ENCODE measurements at regions not wholly inside any gene's neighbourhood (a gene's known extent, or its start where the extent isn't known, plus 50 kb on each side); places are given as distances from the start of the nearest gene placed in this dataset.
"Not testable (repeated sequence)": the region's sequence is repeated elsewhere in the genome, so short reads cannot be mapped to it uniquely, and the experiment has no call there.

GRCh38 chr20:12535770-12536169 lies 473.0 kb upstream of the SPTLC3 start:
- Histone ChIP-seq H3K27me3 (replicated peaks in 2 of 5; ENCODE audit: control insufficient read depth in 4 of 5, insufficient read depth in 5 of 5, low read length in 4 of 5) (no peaks in the 10 kb centered on the region), H3K27ac (ENCODE audit: insufficient read depth in 1 of 2, low read depth in 1 of 2, low read length in 2 of 2, poor library complexity in 1 of 2, severe bottlenecking in 2 of 2) (no peak overlapping the region), H3K36me3 (ENCODE audit: control insufficient read depth in 4 of 4, insufficient read depth in 4 of 4, low read length in 3 of 4) (no peaks in the 10 kb centered on the region), H3K4me1 (ENCODE audit: control extremely low read depth in 1 of 4, control insufficient read depth in 4 of 4, insufficient read depth in 4 of 4, low read length in 3 of 4) (no peaks in the 10 kb centered on the region), H3K4me3 (ENCODE audit: control insufficient read depth in 1 of 7, extremely low read depth in 1 of 7, insufficient read depth in 4 of 7, low read depth in 2 of 7, low read length in 6 of 7) (no peak overlapping the region), H3K9me3 (ENCODE audit: control extremely low read depth in 1 of 5, control insufficient read depth in 4 of 5, insufficient read depth in 2 of 5, low read depth in 1 of 5, low read length in 4 of 5) (peaks cover 0 to 1% (median 0%) of the 10 kb centered on the region in 5 experiments)
- WGBS (ENCODE audit: insufficient coverage), result 83% methylated on average over 1 of the region's 2 CpGs
- POLR2A ChIA-PET, result no interaction called here
- DNase-seq, result no peak
- CTCF ChIA-PET, result no interaction called here

DNA sequence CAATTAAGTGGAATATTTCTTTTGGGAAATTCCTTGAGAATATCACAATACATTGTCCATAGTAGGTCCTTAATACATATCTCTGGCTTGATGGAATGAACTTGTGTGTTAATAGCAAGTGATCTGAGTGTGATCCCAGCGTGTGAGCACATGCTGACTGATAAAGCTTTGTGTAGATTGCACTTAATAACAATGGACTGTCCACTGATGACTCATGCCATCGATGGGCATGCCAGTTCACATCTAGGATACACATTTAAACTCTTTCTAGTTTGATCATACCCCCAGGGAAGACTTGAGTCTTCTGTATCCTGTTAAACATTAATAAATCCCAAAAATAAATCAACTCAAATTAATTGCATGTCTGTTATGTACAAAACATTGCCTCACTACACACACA lies 454.3 kb upstream of the SPTLC3 start:
- Histone ChIP-seq H3K9me3 (ENCODE audit: control extremely low read depth in 1 of 5, control insufficient read depth in 4 of 5, insufficient read depth in 2 of 5, low read depth in 1 of 5, low read length in 4 of 5) (no peaks in the 10 kb centered on the region), H3K27ac (ENCODE audit: insufficient read depth in 1 of 2, low read depth in 1 of 2, low read length in 2 of 2, poor library complexity in 1 of 2, severe bottlenecking in 2 of 2) (no peak overlapping the region), H3K4me3 (ENCODE audit: control insufficient read depth in 1 of 7, extremely low read depth in 1 of 7, insufficient read depth in 4 of 7, low read depth in 2 of 7, low read length in 6 of 7) (no peak overlapping the region), H3K36me3 (ENCODE audit: control insufficient read depth in 4 of 4, insufficient read depth in 4 of 4, low read length in 3 of 4) (no peaks in the 10 kb centered on the region), H3K27me3 (replicated peaks in 2 of 5; ENCODE audit: control insufficient read depth in 4 of 5, insufficient read depth in 5 of 5, low read length in 4 of 5) (no peaks in the 10 kb centered on the region), H3K4me1 (ENCODE audit: control extremely low read depth in 1 of 4, control insufficient read depth in 4 of 4, insufficient read depth in 4 of 4, low read length in 3 of 4) (no peaks in the 10 kb centered on the region)
- CTCF ChIA-PET, result no interaction called here
- WGBS (ENCODE audit: insufficient coverage), result 80% methylated on average over 1 of the region's 2 CpGs
- no peak for DNase-seq
- POLR2A ChIA-PET, result no interaction called here

GRCh38 chr20:12555369-12555768 lies 453.4 kb upstream of the SPTLC3 start:
- no peaks in the 10 kb centered on the region for H3K27me3 ChIP-seq (replicated peaks in 2 of 5; ENCODE audit: control insufficient read depth in 4 of 5, insufficient read depth in 5 of 5, low read length in 4 of 5)
- H3K9me3 ChIP-seq (ENCODE audit: control extremely low read depth in 1 of 5, control insufficient read depth in 4 of 5, insufficient read depth in 2 of 5, low read depth in 1 of 5, low read length in 4 of 5), result no peaks in the 10 kb centered on the region
- CTCF ChIA-PET, result no interaction called here
- DNase-seq, result no peak
- no peaks in the 10 kb centered on the region for H3K36me3 ChIP-seq (ENCODE audit: control insufficient read depth in 4 of 4, insufficient read depth in 4 of 4, low read length in 3 of 4)
- H3K4me3 ChIP-seq (ENCODE audit: control insufficient read depth in 1 of 7, extremely low read depth in 1 of 7, insufficient read depth in 4 of 7, low read depth in 2 of 7, low read length in 6 of 7), result no peak overlapping the region
- H3K4me1 ChIP-seq (ENCODE audit: control extremely low read depth in 1 of 4, control insufficient read depth in 4 of 4, insufficient read depth in 4 of 4, low read length in 3 of 4), result no peaks in the 10 kb centered on the region
- H3K27ac ChIP-seq (ENCODE audit: insufficient read depth in 1 of 2, low read depth in 1 of 2, low read length in 2 of 2, poor library complexity in 1 of 2, severe bottlenecking in 2 of 2), result no peak overlapping the region
- POLR2A ChIA-PET, result no interaction called here
- no CpG with 5 or more reads among the region's 1 CpG for WGBS (ENCODE audit: insufficient coverage)

- H3K4me1 ChIP-seq (ENCODE audit: control extremely low read depth in 1 of 4, control insufficient read depth in 4 of 4, insufficient read depth in 4 of 4, low read length in 3 of 4); CTCF ChIA-PET; H3K4me3 ChIP-seq (ENCODE audit: control insufficient read depth in 1 of 7, extremely low read depth in 1 of 7, insufficient read depth in 4 of 7, low read depth in 2 of 7, low read length in 6 of 7); POLR2A ChIA-PET; H3K27me3 ChIP-seq (replicated peaks in 2 of 5; ENCODE audit: control insufficient read depth in 4 of 5, insufficient read depth in 5 of 5, low read length in 4 of 5); DNase-seq; H3K27ac ChIP-seq (ENCODE audit: insufficient read depth in 1 of 2, low read depth in 1 of 2, low read length in 2 of 2, poor library complexity in 1 of 2, severe bottlenecking in 2 of 2); H3K9me3 ChIP-seq (ENCODE audit: control extremely low read depth in 1 of 5, control insufficient read depth in 4 of 5, insufficient read depth in 2 of 5, low read depth in 1 of 5, low read length in 4 of 5); H3K36me3 ChIP-seq (ENCODE audit: control insufficient read depth in 4 of 4, insufficient read depth in 4 of 4, low read length in 3 of 4): not testable (repeated sequence)
- WGBS (ENCODE audit: insufficient coverage), result 95% methylated on average over 8 of the region's 12 CpGs
These were observed 452.9 kb upstream of the SPTLC3 start for GRCh38 chr20:12555849-12556248.

GRCh38 chr20:12557224-12557623 lies 451.5 kb upstream of the SPTLC3 start:
- Histone ChIP-seq H3K4me1 (ENCODE audit: control extremely low read depth in 1 of 4, control insufficient read depth in 4 of 4, insufficient read depth in 4 of 4, low read length in 3 of 4) (no peaks in the 10 kb centered on the region), H3K27me3 (replicated peaks in 2 of 5; ENCODE audit: control insufficient read depth in 4 of 5, insufficient read depth in 5 of 5, low read length in 4 of 5) (no peaks in the 10 kb centered on the region), H3K4me3 (ENCODE audit: control insufficient read depth in 1 of 7, extremely low read depth in 1 of 7, insufficient read depth in 4 of 7, low read depth in 2 of 7, low read length in 6 of 7) (no peak overlapping the region), H3K36me3 (ENCODE audit: control insufficient read depth in 4 of 4, insufficient read depth in 4 of 4, low read length in 3 of 4) (no peaks in the 10 kb centered on the region), H3K9me3 (ENCODE audit: control extremely low read depth in 1 of 5, control insufficient read depth in 4 of 5, insufficient read depth in 2 of 5, low read depth in 1 of 5, low read length in 4 of 5) (no peaks in the 10 kb centered on the region), H3K27ac (ENCODE audit: insufficient read depth in 1 of 2, low read depth in 1 of 2, low read length in 2 of 2, poor library complexity in 1 of 2, severe bottlenecking in 2 of 2) (no peak overlapping the region)
- no peak for DNase-seq
- POLR2A ChIA-PET, result no interaction called here
- CTCF ChIA-PET, result no interaction called here

- no peak for DNase-seq
- ChIA-PET POLR2A (no interaction called here), CTCF (no interaction called here)
- Histone ChIP-seq H3K27ac (ENCODE audit: insufficient read depth in 1 of 2, low read depth in 1 of 2, low read length in 2 of 2, poor library complexity in 1 of 2, severe bottlenecking in 2 of 2) (no peak overlapping the region), H3K4me1 (ENCODE audit: control extremely low read depth in 1 of 4, control insufficient read depth in 4 of 4, insufficient read depth in 4 of 4, low read length in 3 of 4) (no peaks in the 10 kb centered on the region), H3K4me3 (ENCODE audit: control insufficient read depth in 1 of 7, extremely low read depth in 1 of 7, insufficient read depth in 4 of 7, low read depth in 2 of 7, low read length in 6 of 7) (no peak overlapping the region), H3K27me3 (replicated peaks in 2 of 5; ENCODE audit: control insufficient read depth in 4 of 5, insufficient read depth in 5 of 5, low read length in 4 of 5) (no peaks in the 10 kb centered on the region), H3K9me3 (ENCODE audit: control extremely low read depth in 1 of 5, control insufficient read depth in 4 of 5, insufficient read depth in 2 of 5, low read depth in 1 of 5, low read length in 4 of 5) (no peaks in the 10 kb centered on the region), H3K36me3 (ENCODE audit: control insufficient read depth in 4 of 4, insufficient read depth in 4 of 4, low read length in 3 of 4) (no peaks in the 10 kb centered on the region)
- WGBS (ENCODE audit: insufficient coverage), result 88% methylated on average over 2 of the region's 4 CpGs
These were observed 443.8 kb upstream of the SPTLC3 start for GRCh38 chr20:12564979-12565378.

GRCh38 chr20:12566596-12566995 lies 442.2 kb upstream of the SPTLC3 start:
- no peaks in the 10 kb centered on the region for H3K9me3 ChIP-seq (ENCODE audit: control extremely low read depth in 1 of 5, control insufficient read depth in 4 of 5, insufficient read depth in 2 of 5, low read depth in 1 of 5, low read length in 4 of 5)
- 100% methylated on average over 2 of the region's 3 CpGs for WGBS (ENCODE audit: insufficient coverage)
- H3K27me3 ChIP-seq (replicated peaks in 2 of 5; ENCODE audit: control insufficient read depth in 4 of 5, insufficient read depth in 5 of 5, low read length in 4 of 5), result no peaks in the 10 kb centered on the region
- H3K27ac ChIP-seq (ENCODE audit: insufficient read depth in 1 of 2, low read depth in 1 of 2, low read length in 2 of 2, poor library complexity in 1 of 2, severe bottlenecking in 2 of 2), result no peak overlapping the region
- no peaks in the 10 kb centered on the region for H3K36me3 ChIP-seq (ENCODE audit: control insufficient read depth in 4 of 4, insufficient read depth in 4 of 4, low read length in 3 of 4)
- CTCF ChIA-PET, result no interaction called here
- POLR2A ChIA-PET, result no interaction called here
- no peaks in the 10 kb centered on the region for H3K4me1 ChIP-seq (ENCODE audit: control extremely low read depth in 1 of 4, control insufficient read depth in 4 of 4, insufficient read depth in 4 of 4, low read length in 3 of 4)
- H3K4me3 ChIP-seq (ENCODE audit: control insufficient read depth in 1 of 7, extremely low read depth in 1 of 7, insufficient read depth in 4 of 7, low read depth in 2 of 7, low read length in 6 of 7), result no peak overlapping the region
- DNase-seq, result no peak

GRCh38 chr20:12570371-12570770 lies 438.4 kb upstream of the SPTLC3 start:
- H3K4me1 ChIP-seq (ENCODE audit: control extremely low read depth in 1 of 4, control insufficient read depth in 4 of 4, insufficient read depth in 4 of 4, low read length in 3 of 4), result no peaks in the 10 kb centered on the region
- peaks cover 0 to 2% (median 0%) of the 10 kb centered on the region in 5 experiments for H3K27me3 ChIP-seq (replicated peaks in 2 of 5; ENCODE audit: control insufficient read depth in 4 of 5, insufficient read depth in 5 of 5, low read length in 4 of 5)
- DNase-seq, result peak in 2 of 3 donors; percentile 5 to 11
- no peaks in the 10 kb centered on the region for H3K36me3 ChIP-seq (ENCODE audit: control insufficient read depth in 4 of 4, insufficient read depth in 4 of 4, low read length in 3 of 4)
- WGBS (ENCODE audit: insufficient coverage), result no CpG with 5 or more reads among the region's 1 CpG
- ChIA-PET POLR2A (no interaction called here), CTCF (no interaction called here)
- no peak overlapping the region for H3K4me3 ChIP-seq (ENCODE audit: control insufficient read depth in 1 of 7, extremely low read depth in 1 of 7, insufficient read depth in 4 of 7, low read depth in 2 of 7, low read length in 6 of 7)
- H3K27ac ChIP-seq (ENCODE audit: insufficient read depth in 1 of 2, low read depth in 1 of 2, low read length in 2 of 2, poor library complexity in 1 of 2, severe bottlenecking in 2 of 2), result no peak overlapping the region
- no peaks in the 10 kb centered on the region for H3K9me3 ChIP-seq (ENCODE audit: control extremely low read depth in 1 of 5, control insufficient read depth in 4 of 5, insufficient read depth in 2 of 5, low read depth in 1 of 5, low read length in 4 of 5)
